ENCODE measurements at regions not wholly inside any gene's neighbourhood (a gene's known extent, or its start where the extent isn't known, plus 50 kb on each side); places are given as distances from the start of the nearest gene placed in this dataset.
"Not testable (repeated sequence)": the region's sequence is repeated elsewhere in the genome, so short reads cannot be mapped to it uniquely, and the experiment has no call there.

GRCh38 chr2:2894011-2894410 is 483.6 kb downstream of the EIPR1 start:
- 86% methylated on average over 19 of the region's 19 CpGs; no CpG with 5 or more reads in 1 of the 2 experiments for WGBS, 2 experiments (ENCODE audit: extremely low coverage in 1 of 2, insufficient coverage in 1 of 2, insufficient read length in 1 of 2, insufficient replicate concordance in 2 of 2, low coverage in 1 of 2, low lambda C conversion rate in 2 of 2, missing lambda C conversion rate in 1 of 2)
- H3K9me3 ChIP-seq (ENCODE audit: insufficient read depth in 2 of 2, low read depth in 1 of 2, low read length in 1 of 2); H2BK12ac ChIP-seq (ENCODE audit: low read depth, low read length); H2BK5ac ChIP-seq (ENCODE audit: low read depth, low read length); H3K4ac ChIP-seq (replicated peaks; ENCODE audit: insufficient read length, low read depth, low read length); H4K8ac ChIP-seq (ENCODE audit: extremely low read depth, insufficient read depth, low read length); H3K23ac ChIP-seq (ENCODE audit: insufficient read length); H3K36me3 ChIP-seq (ENCODE audit: control insufficient read depth in 2 of 4, insufficient read depth in 4 of 4, low read length in 3 of 4); CTCF ChIA-PET (ENCODE audit: partially characterized antibody); H2BK15ac ChIP-seq (ENCODE audit: low read length); H4K20me1 ChIP-seq (replicated peaks in 1 of 2; ENCODE audit: control insufficient read depth in 1 of 2, insufficient read depth in 2 of 2, low read length in 2 of 2); H3K9ac ChIP-seq (replicated peaks in 1 of 4; ENCODE audit: extremely low read depth in 1 of 4, low read depth in 3 of 4, low read length in 3 of 4); H4K5ac ChIP-seq (ENCODE audit: insufficient read length, low read depth, low read length); POLR2A ChIA-PET (ENCODE audit: partially characterized antibody); H3K18ac ChIP-seq (ENCODE audit: extremely low read depth, low read length); FAIRE-seq; H3K4me3 ChIP-seq (ENCODE audit: extremely low read depth in 1 of 4, insufficient read depth in 2 of 4, low read depth in 3 of 4, low read length in 4 of 4); H2BK120ac ChIP-seq (replicated peaks; ENCODE audit: low read depth, low read length); H3K14ac ChIP-seq (ENCODE audit: insufficient read length); H2BK20ac ChIP-seq (ENCODE audit: low read length); H2AK5ac ChIP-seq (ENCODE audit: low read depth, low read length); H3K79me1 ChIP-seq (ENCODE audit: low read depth, low read length); H2AFZ ChIP-seq (ENCODE audit: low read length); H3K27me3 ChIP-seq (replicated peaks in 1 of 4; ENCODE audit: control insufficient read depth in 3 of 4, extremely low read depth in 1 of 4, insufficient read depth in 3 of 4, low read length in 3 of 4); H3K79me2 ChIP-seq (ENCODE audit: control insufficient read depth in 1 of 2, insufficient read depth in 2 of 2, low read length in 2 of 2); DNase-seq (ENCODE audit: low read depth in 1 of 2, low spot score in 2 of 2); H3K27ac ChIP-seq (ENCODE audit: low read depth, low read length); H3K4me2 ChIP-seq (ENCODE audit: insufficient read depth in 1 of 2, low read depth in 2 of 2, low read length in 2 of 2); H3K23me2 ChIP-seq (ENCODE audit: low read depth, low read length); H4K91ac ChIP-seq (replicated peaks; ENCODE audit: insufficient read length, low read length); H3K4me1 ChIP-seq (replicated peaks in 1 of 4; ENCODE audit: control insufficient read depth in 3 of 4, insufficient read depth in 4 of 4, low read length in 3 of 4); H3K56ac ChIP-seq (replicated peaks; ENCODE audit: insufficient read length, low read depth, low read length): not testable (repeated sequence)

Measured in H1 (cell line).